H9 (cell line): ENCODE measurements at regions not wholly inside any gene's neighbourhood (a gene's known extent, or its start where the extent isn't known, plus 50 kb on each side); places are given as distances from the start of the nearest gene placed in this dataset.

Experiments
- DNase-seq: peaks from one replicate; pipeline ENCODE4 v3.0.0-alpha.2; 2017
- H2AFZ ChIP-seq: one replicate; pipeline ENCODE4 v1.6.1; 2013; ENCODE audit warnings: mild to moderate bottlenecking, low read length, control low read depth, moderate library complexity
- H2AK5ac ChIP-seq: 2 replicates; pipeline ENCODE4 v1.6.1; 2013; ENCODE audit warnings: low read length, control low read depth, mixed read lengths; ENCODE audit not compliant: insufficient read length
- H2BK120ac ChIP-seq: one replicate; pipeline ENCODE4 v1.6.1; 2013; ENCODE audit warnings: low read depth, mild to moderate bottlenecking, low read length, control low read depth, inconsistent platforms; ENCODE audit not compliant: poor library complexity, severe bottlenecking
- H2BK12ac ChIP-seq: 2 replicates; pipeline ENCODE4 v1.6.1; 2013; ENCODE audit warnings: low read length, control low read depth, mixed read lengths, low read depth; ENCODE audit not compliant: insufficient read length
- H2BK15ac ChIP-seq: 2 replicates; pipeline ENCODE4 v1.6.1; 2013; ENCODE audit warnings: low read depth, low read length, control low read depth
- H2BK20ac ChIP-seq: one replicate; pipeline ENCODE4 v1.6.1; 2013; ENCODE audit warnings: low read depth, mild to moderate bottlenecking, low read length, control low read depth, inconsistent platforms; ENCODE audit not compliant: poor library complexity, severe bottlenecking
- H2BK5ac ChIP-seq: 2 replicates; pipeline ENCODE4 v1.6.1; 2013; ENCODE audit warnings: low read length, control low read depth, mixed read lengths; ENCODE audit not compliant: insufficient read length
- H3K14ac ChIP-seq: 2 replicates; pipeline ENCODE4 v1.6.1; 2013; ENCODE audit warnings: low read length, control low read depth; ENCODE audit not compliant: insufficient read depth
- H3K18ac ChIP-seq: 2 replicates; pipeline ENCODE4 v1.6.1; 2013; ENCODE audit warnings: low read depth, mild to moderate bottlenecking, mixed read lengths, low read length, control low read depth; ENCODE audit not compliant: insufficient read length
- H3K23ac ChIP-seq: 2 replicates; pipeline ENCODE4 v1.6.1; 2013; ENCODE audit warnings: low read length, control low read depth, mixed read lengths, low read depth; ENCODE audit not compliant: insufficient read length
- H3K23me2 ChIP-seq: 2 replicates; pipeline ENCODE4 v1.6.1; 2013; ENCODE audit warnings: low read depth, mild to moderate bottlenecking, mixed read lengths, low read length, control low read depth; ENCODE audit not compliant: insufficient read length, poor library complexity, severe bottlenecking
- H3K27ac ChIP-seq: 2 replicates; pipeline ENCODE4 v1.5.1; 2013; ENCODE audit warnings: low read length, control low read depth, mixed read lengths, low read depth; ENCODE audit not compliant: insufficient read length
- H3K27me3 ChIP-seq: 2 replicates; pipeline ENCODE4 v1.6.1; 2013; ENCODE audit warnings: low read length, control low read depth, inconsistent platforms; ENCODE audit not compliant: insufficient read depth
- H3K4ac ChIP-seq: 2 replicates; pipeline ENCODE4 v1.6.1; 2013; ENCODE audit warnings: low read depth, mild to moderate bottlenecking, control low read depth, inconsistent platforms, low read length, moderate library complexity
- H3K4me1 ChIP-seq: 2 replicates; pipeline ENCODE4 v1.6.1; 2013; ENCODE audit warnings: low read length, control low read depth, inconsistent platforms; ENCODE audit not compliant: insufficient read depth
- H3K4me2 ChIP-seq: 2 replicates; pipeline ENCODE4 v1.6.1; 2013; ENCODE audit warnings: low read length, control low read depth, mixed read lengths; ENCODE audit not compliant: insufficient read length, insufficient read depth
- H3K56ac ChIP-seq: 2 replicates; pipeline ENCODE4 v1.6.1; 2013; ENCODE audit warnings: low read depth, mild to moderate bottlenecking, mixed read lengths, low read length, control low read depth; ENCODE audit not compliant: insufficient read length
- H3K79me1 ChIP-seq: 2 replicates; pipeline ENCODE4 v1.6.1; 2013; ENCODE audit warnings: low read depth, mild to moderate bottlenecking, moderate library complexity, low read length, control low read depth, inconsistent platforms; ENCODE audit not compliant: insufficient read depth, poor library complexity, severe bottlenecking
- H3K79me2 ChIP-seq: 2 replicates; pipeline ENCODE4 v1.6.1; 2013; ENCODE audit warnings: low read length, control low read depth, inconsistent platforms; ENCODE audit not compliant: insufficient read depth
- H3K9ac ChIP-seq: 2 replicates; pipeline ENCODE4 v1.6.1; 2013; ENCODE audit warnings: low read length, control low read depth, mixed read lengths; ENCODE audit not compliant: insufficient read length; ENCODE audit errors: extremely low read depth
- H3K9me3 ChIP-seq: one replicate; pipeline ENCODE4 v1.6.1; 2013; ENCODE audit warnings: low read depth, low read length, inconsistent platforms; ENCODE audit not compliant: control insufficient read depth
- H3T11ph ChIP-seq: one replicate; pipeline ENCODE4 v1.6.1; 2013; ENCODE audit warnings: mild to moderate bottlenecking, low read length, control low read depth, inconsistent platforms
- H4K20me1 ChIP-seq: one replicate; pipeline ENCODE4 v1.6.1; 2013; ENCODE audit not compliant: control insufficient read depth, insufficient read length, insufficient read depth
- H4K5ac ChIP-seq: 2 replicates; pipeline ENCODE4 v1.6.1; 2013; ENCODE audit warnings: low read depth, mild to moderate bottlenecking, mixed read lengths, low read length, control low read depth; ENCODE audit not compliant: insufficient read length
- H4K8ac ChIP-seq: replicated peaks from 2 replicates; pipeline ENCODE4 v1.6.1; 2013; ENCODE audit warnings: low read length, control low read depth, mixed read lengths, low read depth; ENCODE audit not compliant: insufficient read length
- H4K91ac ChIP-seq: 2 replicates; pipeline ENCODE4 v1.6.1; 2013; ENCODE audit warnings: low read depth, mild to moderate bottlenecking, moderate library complexity, mixed read lengths, low read length, control low read depth; ENCODE audit not compliant: insufficient read length
- H3K27ac Mint-ChIP-seq, 3 experiments: 2 replicates in 2 of 3; 3 replicates in 1 of 3; pipeline ENCODE4 v1.8.0; 2020 to 2021; ENCODE audit warnings: mixed read lengths in 3 of 3, mild to moderate bottlenecking in 1 of 3, moderate library complexity in 1 of 3
- H3K27me3 Mint-ChIP-seq: 2 replicates; pipeline ENCODE4 v1.8.0; 2021; ENCODE audit warnings: low read depth, mild to moderate bottlenecking, moderate library complexity, mixed read lengths
- H3K36me3 Mint-ChIP-seq, 3 experiments: 2 replicates in 2 of 3; 3 replicates in 1 of 3; pipeline ENCODE4 v1.8.0; 2020 to 2021; ENCODE audit warnings: low read depth in 3 of 3, mixed read lengths in 3 of 3; ENCODE audit not compliant: insufficient read depth in 1 of 3
- H3K4me1 Mint-ChIP-seq, 2 experiments: 2 replicates each; pipeline ENCODE4 v1.8.0; 2020; ENCODE audit warnings: mixed read lengths in 2 of 2
- H3K4me3 Mint-ChIP-seq, 2 experiments: 2 replicates in 1 of 2; 3 replicates in 1 of 2; pipeline ENCODE4 v1.8.0; 2020 to 2021; ENCODE audit warnings: mild to moderate bottlenecking in 2 of 2, mixed read lengths in 2 of 2, moderate library complexity in 1 of 2
- H3K9me3 Mint-ChIP-seq, 2 experiments: 2 replicates in 1 of 2; 3 replicates in 1 of 2; pipeline ENCODE4 v1.8.0; 2020; ENCODE audit warnings: mild to moderate bottlenecking in 2 of 2, mixed read lengths in 2 of 2, moderate library complexity in 1 of 2
- WGBS: extraction: QIAGEN DNeasy Blood & Tissue Kit; methylation state at CpG from one replicate; pipeline ENCODE4 v1.1.7; 2013; ENCODE audit warnings: missing lambda C conversion rate, low lambda C conversion rate, mixed read lengths; ENCODE audit not compliant: insufficient read length; ENCODE audit errors: extremely low coverage; 5-methylcytosine and 5-hydroxymethylcytosine counted together
- TF ChIP-seq, protein P1 (sequence below): fragments of 200-600 bp; sonication (generic); conservative IDR thresholded peaks from 3 replicates; pipeline ENCODE4 v1.8.0; 2021; ENCODE audit warnings: antibody characterized with exemption, mild to moderate bottlenecking

DNA sequence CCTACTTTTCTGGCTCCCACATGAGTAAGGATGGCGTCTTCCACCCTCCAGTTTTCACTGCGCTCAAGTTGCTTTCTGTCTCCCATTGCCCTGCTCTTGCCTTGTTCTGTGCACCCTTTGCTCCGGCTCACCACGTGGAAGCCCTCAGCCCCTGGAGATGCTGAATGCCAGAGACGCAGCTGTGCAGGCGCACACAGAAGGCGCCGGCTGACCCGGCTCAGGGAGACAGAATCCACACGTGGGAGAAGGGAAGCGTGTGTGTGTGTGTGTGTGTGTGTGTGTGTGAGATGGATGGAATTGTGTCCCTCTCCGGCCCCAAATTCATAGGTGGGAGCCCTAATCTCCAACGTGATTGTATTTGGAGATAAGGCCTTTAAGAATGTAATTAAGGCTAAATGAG lies 118.2 kb upstream of the ERRFI1 start:
- no CpG with 5 or more reads among the region's 13 CpGs for WGBS
- Histone ChIP-seq H3K9me3 (no peaks in the 10 kb centered on the region), H3K23ac (no peak overlapping the region), H3K4ac (no peak overlapping the region), H3K14ac (no peak overlapping the region), H4K5ac (no peak overlapping the region), H3K18ac (no peak overlapping the region), H2BK20ac (no peak overlapping the region), H2AFZ (no peak overlapping the region), H2BK15ac (no peak overlapping the region), H3K79me2 (no peaks in the 10 kb centered on the region), H2AK5ac (no peak overlapping the region), H3K79me1 (no peaks in the 10 kb centered on the region), H4K20me1 (no peaks in the 10 kb centered on the region), H3K56ac (no peak overlapping the region), H3K23me2 (no peaks in the 10 kb centered on the region), H3K9ac (no peak overlapping the region), H3K27me3 (no peaks in the 10 kb centered on the region), H4K91ac (no peak overlapping the region), H3K27ac (no peak overlapping the region), H3K4me1 (no peaks in the 10 kb centered on the region), H2BK120ac (no peak overlapping the region), H3T11ph (no peak overlapping the region), H2BK5ac (no peak overlapping the region), H3K4me2 (no peak overlapping the region), H4K8ac (no peak overlapping the region), H2BK12ac (no peak overlapping the region)
- no peak overlapping the region for H3K4me3 Mint-ChIP-seq
- H3K9me3 Mint-ChIP-seq: no peaks in the 10 kb centered on the region
- no peak for DNase-seq
- H3K4me1 Mint-ChIP-seq: peaks cover 10 to 13% of the 10 kb centered on the region in 2 experiments
- TF ChIP-seq, protein P1, sequence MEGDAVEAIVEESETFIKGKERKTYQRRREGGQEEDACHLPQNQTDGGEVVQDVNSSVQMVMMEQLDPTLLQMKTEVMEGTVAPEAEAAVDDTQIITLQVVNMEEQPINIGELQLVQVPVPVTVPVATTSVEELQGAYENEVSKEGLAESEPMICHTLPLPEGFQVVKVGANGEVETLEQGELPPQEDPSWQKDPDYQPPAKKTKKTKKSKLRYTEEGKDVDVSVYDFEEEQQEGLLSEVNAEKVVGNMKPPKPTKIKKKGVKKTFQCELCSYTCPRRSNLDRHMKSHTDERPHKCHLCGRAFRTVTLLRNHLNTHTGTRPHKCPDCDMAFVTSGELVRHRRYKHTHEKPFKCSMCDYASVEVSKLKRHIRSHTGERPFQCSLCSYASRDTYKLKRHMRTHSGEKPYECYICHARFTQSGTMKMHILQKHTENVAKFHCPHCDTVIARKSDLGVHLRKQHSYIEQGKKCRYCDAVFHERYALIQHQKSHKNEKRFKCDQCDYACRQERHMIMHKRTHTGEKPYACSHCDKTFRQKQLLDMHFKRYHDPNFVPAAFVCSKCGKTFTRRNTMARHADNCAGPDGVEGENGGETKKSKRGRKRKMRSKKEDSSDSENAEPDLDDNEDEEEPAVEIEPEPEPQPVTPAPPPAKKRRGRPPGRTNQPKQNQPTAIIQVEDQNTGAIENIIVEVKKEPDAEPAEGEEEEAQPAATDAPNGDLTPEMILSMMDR: no peak
- peak overlapping the region in 1 of 3 experiments; percentile 87; a peak in 1 of 7 replicates for H3K27ac Mint-ChIP-seq
- H3K27me3 Mint-ChIP-seq: peaks cover 4% of the 10 kb centered on the region; the same call in 1 of the 2 replicates
- no peaks in the 10 kb centered on the region for H3K36me3 Mint-ChIP-seq
